ENCODE measurements at regions not wholly inside any gene's neighbourhood (a gene's known extent, or its start where the extent isn't known, plus 50 kb on each side); places are given as distances from the start of the nearest gene placed in this dataset.

DNA sequence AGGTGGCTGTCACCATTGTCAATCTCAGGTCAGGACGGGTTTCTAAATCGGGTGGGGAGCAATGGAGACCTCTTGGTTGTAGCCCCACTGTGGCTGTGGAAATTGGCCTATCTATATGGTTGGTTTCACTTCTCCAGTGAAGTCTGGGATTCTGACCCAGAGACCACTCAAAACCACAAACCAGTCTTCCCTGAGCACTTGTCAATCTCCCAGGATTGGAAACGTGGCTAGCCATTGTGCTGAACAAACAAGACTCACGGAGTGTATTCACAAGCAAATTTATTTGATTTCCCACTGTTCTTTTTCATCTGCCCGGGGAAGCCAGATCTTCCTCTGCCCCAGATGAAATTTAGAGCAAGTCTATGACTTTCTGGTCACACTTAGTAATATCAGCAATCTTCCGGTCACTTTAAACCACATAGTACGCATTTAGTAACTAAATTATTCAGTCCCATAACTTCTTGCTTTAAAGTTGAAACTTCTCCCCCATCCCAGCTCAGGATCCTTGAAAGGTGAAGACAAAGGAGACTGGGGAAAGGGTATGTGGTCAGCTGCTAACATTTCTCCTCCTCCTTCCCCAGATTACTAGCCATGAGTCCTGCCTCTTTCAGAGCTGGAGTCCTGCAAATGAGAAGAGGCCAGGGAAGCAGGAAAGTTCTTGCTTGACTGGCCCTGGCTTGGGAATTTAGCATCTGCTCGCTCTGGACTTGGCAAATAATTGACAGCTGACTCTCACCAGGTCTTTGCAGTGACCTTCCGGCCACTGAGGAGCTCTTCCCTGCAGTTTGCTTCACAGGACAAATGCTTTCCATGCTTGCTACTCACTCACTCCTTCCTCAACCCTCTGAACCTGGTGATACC is 123.2 kb upstream of the MAX start:
- DNase-seq = no peak

DNA sequence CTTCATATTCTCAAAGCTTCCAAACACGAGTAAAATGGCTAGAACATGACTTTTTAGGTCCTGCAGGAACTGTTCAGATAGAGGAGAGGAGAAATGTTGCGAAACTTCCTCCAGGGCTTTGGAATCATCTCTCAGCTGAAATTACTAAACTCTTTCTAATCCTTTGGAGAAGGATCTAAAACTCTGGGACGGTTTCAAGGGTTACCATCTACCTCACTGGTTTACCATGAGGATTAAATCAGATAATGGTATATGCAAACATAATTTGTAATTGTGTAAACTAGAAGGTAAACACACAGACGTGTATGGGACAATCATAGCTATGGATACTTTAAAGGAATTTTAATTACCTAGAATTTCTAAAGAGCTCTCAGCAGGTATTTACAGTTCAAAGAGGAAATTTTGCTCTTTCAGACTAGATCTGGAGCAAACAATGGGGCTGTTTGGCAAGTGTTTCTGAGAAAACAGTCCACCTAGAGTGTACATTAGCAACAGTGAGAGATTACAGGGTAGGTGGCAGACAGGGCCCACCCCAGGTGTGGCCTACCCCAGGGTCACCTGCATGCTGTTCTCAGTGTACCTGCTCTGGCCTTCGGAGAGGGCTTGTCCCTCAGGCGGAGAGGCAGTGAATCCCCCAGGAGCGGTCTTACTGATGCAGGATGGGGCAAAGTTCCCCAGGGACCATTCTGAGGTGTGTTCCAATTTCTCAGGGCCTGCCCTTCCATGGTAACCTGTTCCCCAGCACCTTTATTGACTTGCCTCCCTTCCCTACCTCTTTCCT is 124.7 kb upstream of the MAX start:
- DNase-seq = no peak

DNA sequence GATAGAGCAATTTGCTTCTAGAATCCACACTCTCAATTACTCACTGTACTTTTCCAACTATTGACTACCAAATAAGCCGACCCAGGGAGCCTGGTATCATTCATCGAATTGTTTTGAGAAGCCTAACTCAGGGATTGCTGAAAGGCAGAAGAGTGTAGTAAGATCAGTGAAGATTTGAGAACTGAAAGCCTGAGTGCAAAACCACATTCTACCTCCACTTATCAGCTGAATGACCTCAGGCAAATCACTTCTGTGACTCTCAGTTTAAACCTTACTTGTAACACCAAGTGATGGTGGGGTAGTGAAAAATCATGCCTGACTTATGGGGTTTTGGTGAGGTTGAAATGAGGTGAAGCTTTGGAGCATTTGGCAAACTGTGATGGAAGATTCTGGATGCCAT is 126.1 kb upstream of the MAX start:
- DNase-seq = no peak

DNA sequence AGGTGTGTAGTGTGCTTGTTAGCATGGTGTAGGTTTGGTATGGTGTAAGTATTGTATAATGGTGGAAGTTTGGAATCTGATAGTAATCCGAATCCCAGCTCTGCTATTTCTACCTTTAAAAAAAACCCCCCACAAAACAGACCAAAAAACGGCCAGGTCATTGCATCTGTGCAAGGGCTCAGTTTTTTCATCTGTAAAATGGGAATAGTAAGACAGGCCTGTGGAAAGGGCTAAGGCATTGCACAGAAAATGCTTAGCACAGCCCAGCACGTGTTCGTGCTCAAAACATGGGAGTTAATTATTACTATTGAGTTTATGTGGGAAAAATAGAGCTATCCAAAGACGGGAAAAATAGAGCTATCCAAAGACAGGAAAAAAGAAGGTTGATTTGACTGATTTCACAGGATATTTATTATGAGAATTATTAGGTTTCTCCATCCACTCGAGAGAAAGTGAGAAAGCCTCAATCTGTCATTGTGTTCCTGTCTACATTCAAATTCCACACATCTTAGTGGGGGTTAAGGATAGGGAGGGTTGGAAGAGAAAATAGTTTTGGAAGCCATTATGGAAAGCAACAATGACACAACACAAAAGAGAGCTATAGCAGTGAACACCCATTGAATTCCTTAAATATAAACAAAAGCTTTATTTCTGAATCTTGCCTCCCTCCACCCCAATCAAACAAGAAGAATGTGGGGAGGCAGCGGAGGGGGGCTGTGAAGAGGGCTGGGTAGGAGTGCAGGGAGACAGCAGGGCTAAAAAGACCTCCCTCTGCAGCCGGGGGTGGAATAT is 126.8 kb upstream of the MAX start:
- DNase-seq = no peak

DNA sequence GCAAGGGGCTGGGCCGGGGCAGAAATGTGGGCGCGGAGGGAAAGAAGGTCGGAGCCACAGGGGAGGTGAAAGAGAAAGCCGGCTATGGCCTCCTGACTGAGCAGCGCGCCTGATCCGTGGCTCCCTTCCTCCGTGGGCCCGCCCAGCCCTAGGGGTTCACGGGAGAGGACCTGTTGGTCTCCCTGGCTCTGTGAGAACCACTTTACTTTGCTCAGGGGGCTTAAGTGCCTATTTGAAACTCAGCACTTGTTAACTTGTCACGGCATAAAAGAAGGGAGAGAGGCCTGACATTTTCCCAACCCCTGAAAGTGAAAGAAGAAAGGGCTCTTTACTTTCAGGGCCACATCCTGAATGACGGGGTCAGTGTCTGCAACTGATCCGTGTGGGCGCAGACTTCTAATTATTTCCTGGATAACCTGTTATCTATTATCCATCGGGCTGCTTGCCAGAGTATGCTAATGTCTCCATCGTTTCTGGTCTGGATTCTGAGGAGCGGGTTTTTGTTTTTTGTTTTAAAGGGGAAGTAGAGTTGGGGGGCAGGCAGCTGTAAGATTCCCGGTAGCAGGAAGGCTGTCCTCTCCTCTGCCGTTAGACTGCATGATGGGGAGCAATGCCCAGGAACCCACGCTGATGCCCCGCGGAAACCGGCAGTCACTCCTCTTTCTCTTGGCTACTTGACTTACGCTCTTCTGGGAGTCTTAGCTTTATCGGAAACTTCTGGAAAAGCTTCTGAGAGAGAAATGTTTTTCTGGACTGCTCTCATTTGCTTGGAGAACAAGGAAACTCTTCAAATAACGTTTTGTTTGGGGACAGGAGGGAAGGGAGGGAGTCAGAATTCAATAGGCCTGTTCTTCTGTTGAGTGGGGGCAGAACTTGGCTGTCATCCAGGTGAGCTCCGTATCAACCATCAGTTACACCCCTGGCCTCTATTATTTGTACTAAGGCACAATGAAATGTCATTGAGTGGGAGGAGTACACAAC is 127.7 kb upstream of the MAX start:
- peak; percentile 35 for DNase-seq

DNA sequence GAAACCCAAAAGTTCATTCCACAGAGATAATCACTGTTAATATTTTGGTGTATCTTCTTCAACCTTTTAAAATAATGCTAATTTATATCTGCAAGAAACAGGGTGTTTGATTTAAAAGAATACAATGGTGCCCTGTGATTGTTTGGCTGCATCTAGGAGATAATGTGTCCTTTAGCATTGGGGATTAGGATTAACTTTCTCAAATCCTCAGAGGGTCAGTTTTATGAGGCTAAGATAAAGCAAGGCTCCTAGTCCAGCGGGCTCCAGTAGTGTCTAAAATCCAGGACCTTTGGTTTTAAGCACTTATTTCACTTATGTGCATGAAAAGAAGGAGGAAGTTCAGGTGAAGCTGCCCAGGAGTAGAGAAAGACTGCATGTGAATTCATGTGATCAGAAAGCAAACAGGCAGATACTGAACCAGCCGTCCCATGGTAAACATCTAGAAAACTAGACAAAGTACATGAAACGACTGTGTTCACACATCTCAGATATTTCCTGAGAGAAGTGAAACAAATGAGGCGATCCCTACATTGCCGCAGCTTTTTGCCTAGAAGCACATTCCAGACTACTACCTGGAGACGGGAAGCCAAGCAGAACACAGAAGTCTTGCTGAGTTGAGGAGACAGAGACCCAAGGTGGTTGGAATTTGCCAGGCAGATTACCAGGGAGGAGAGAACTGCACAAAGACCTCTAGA is 129.1 kb upstream of the MAX start:
- DNase-seq = no peak

DNA sequence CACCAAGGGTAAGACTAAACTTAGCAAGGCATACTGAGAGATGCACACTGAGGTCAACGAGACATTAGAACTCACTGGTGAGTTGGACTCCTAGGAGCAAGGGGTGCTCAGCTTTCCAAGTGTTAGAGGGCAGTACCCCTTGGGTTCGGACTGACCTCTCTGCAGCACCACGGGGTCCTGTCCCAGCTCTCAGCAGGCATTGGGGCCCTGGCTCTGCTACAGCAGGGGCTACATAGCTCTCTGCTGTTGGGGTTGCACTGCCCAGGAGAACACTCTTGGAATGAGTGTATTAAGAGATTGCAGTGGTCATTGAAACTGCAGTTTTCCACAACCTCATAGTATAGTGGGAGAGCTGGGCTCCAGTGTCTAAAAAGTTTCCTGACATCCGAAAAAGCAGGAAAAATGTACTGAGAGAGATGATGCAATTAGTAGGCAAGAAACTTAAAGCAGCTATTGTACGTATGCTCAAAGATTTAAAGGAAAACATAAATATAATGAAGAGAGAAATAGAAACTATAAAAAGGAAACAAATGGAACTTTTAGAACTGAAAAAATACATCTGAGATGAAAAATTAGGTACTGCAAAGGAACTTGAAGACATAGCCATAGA is 132.5 kb upstream of the MAX start:
- no peak for DNase-seq

DNA sequence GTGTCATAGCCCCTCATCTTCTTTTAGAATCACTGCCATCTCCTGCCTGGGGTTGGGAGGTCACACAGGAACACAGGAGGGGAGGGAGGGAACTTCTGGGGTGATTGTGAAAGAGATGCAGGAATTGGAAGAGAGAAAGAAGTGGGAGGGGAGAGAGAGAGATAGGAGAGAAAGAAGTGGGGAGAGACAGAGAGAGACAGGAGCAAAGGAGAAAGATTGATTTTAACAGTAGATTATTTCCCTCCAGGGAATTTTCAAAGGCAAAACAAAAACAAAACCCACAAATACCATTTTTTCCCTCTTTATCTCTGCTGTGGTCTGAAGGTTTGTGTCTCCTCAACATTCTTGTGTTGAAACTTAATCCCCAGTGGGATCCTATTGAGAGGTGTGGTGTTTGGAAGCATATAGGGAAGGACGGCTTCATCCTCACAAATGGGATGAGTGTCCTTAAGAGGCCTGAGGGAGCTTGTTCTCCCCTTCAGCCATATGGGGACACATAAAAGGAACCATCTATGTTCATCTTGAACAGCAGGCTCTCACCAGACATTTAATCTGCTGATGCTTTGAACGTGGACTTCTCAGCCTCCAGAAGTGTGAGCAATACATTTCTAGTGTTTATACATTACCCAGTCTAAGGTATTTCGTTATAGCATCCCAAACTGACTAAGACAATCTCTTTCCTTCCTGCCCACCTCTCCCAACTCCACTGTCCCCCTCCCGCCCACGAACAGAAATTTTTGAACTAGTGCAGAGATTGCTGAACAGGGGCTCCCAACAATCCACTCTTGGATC is 134.9 kb upstream of the MAX start:
- DNase-seq = no peak

DNA sequence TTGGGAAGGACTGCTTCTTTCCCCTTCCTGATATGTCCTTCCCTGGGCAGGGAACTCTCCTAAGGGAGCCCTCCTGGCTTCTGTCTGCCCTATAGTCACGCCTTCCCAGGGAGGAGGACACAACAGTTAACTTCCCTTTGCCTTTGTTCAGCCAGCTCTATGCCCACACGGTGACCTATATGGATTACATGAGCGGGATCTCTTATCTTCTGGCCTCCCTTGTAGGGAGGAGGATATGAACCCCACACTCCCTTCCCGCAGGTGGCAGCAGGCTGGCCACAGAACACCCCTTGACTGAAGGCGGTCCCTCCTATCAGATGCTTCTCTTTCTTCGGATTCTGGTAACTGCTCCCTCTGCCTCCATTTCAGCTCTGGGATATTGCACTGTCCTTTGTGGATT is 135.6 kb upstream of the MAX start:
- no peak for DNase-seq

DNA sequence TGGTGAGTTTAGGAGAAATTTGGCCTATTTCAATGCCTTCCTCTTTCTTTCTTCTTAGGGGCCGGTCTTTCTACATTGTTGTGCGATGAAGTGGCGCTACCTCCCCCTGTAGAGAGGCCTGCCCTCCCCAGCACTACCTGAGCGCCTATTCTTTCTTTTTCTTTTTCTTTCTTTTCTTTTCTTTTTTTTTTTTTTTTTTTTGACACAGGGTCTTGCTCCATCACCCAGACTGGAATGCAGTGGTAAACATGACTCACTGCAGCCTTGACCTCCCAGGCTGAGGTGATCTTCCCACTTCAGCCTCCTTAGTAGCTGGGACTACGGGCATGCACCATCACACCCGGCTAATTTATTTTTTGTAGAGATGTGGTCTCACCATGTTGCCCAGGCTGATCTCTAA is 136.1 kb upstream of the MAX start:
- DNase-seq = no peak

DNA sequence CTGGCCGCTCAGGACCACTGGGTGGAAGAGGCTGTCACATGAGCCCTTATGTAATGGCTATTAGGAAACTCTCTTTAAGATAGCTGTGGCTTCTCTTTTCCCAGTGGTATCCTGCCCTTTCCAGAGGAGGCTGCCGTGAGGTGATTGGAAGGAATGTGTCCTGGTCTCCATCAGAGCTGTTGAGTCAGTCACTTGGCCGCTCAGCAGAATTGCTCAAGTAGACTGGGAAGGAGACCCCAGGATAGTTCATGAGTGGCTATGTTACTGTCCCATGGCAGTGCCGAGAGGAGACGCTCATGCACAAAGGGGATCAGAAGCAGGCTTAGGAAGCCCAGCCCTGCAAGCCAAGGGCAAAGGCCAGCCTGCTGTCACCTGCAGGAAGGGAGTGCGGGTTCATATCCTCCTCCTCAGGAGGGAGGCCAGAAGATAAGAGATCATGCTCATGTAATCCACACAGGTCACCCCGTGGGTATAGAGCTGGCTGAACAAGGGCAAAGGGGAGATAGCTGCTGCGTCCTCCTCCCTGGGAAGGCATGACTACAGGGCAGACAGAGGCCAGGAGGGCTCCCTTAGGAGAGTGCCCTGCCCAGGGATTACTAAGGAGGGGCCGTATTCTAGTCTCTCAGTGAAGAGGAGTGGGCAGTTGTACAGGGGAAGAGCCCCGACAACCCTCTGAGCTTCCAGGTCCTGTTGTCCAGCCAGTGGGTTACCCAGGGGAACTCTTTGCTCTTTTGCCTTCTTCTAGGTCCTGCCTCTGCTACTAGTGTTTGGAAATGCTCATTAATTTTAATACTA is 137.0 kb upstream of the MAX start:
- DNase-seq = no peak

DNA sequence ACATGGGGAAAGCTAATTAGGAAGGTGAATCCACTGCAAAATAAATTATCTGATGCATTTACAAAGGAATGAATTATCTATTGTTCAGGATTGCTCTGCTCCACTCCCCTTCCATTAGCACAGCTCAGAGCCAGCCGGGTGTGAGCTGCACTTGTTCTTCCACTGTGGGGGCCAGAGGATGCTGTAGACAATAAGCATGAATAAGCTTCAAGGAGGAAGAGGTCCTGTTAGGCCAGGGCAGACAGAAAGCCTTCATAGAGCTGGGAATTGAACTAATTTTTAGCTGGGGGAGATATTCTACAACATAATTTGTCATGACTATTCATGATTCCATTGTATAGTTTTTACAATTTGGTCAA is 137.6 kb upstream of the MAX start:
- no peak for DNase-seq

DNA sequence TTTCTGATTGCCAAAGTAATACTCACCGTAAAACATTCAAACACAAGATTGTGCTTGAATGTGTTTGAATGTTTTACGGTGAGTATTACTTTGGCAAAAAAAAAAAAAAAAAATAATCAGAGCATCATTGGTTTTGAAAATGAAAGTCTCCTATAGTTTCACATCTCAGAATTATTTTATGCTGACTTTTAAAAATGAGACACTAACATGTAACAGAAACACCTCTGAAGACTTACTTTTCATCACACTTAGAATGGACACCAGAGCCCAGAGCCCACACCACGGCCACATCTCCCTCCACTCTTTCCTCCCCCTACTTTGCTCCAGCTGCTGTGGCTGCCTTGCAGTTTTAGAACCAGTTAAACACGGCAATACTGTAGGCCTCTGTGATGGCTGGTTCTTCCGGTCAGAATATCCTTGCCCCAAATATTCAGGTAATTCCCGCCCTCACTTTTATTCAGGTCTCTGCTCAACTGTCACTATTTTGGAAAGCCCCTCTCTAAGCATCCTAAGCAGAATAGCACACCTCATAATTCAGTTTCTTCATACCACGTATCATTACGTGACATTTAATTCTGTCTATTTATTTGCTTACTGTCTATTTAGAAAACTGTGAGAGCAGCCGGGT is 138.9 kb upstream of the MAX start:
- DNase-seq = no peak

DNA sequence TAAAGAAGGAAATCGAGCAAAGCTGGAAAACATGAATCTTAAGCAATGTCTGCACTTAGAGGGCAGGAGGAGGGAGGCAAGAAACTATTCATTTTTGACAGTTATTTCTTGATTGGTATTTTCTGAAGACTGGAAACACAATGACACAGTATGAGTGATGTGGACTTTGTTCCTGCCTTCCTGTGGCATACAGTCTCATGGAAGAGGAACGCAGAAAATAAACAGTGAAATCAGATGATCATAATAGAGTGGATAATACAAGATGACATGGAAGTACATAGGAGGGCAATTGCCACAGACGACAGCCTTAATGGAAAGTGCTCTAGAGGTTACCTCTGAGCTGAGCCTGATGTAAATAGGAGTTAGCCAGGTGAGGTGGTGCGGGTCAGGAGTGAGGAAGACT is 140.4 kb upstream of the MAX start:
- no peak for DNase-seq

DNA sequence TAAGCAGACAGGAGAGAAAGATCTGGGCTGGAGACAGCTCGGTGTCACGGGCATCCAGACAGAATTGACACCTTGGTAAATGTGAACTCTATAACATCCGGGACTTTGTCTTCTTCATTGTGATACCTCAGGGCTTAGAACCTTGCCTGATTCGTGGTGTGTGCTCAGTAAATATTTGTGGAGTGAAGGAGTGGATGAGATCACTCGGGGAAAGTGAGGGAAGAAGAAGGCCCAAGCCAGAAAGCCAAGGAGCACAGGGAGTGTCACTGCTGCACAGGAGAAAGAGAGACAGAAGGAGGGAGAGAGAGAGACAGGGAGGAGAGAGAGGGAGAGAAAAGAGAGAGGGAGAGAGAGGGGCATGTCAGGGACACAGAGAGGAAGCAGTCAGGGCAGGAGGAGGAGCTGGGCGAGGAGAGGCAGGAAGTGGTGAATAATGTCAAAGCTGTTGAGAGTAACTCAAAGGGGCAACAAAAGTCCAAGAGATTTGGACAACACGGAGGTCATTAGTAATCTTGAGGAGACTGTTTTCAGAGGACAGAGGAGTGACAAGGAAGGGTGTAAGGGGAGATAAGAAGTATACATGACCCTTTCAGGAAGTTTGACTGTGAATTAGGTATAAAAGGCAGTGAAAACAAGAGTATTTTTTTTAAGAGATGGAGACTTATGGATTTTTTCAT is 141.6 kb upstream of the MAX start:
- no peak for DNase-seq

DNA sequence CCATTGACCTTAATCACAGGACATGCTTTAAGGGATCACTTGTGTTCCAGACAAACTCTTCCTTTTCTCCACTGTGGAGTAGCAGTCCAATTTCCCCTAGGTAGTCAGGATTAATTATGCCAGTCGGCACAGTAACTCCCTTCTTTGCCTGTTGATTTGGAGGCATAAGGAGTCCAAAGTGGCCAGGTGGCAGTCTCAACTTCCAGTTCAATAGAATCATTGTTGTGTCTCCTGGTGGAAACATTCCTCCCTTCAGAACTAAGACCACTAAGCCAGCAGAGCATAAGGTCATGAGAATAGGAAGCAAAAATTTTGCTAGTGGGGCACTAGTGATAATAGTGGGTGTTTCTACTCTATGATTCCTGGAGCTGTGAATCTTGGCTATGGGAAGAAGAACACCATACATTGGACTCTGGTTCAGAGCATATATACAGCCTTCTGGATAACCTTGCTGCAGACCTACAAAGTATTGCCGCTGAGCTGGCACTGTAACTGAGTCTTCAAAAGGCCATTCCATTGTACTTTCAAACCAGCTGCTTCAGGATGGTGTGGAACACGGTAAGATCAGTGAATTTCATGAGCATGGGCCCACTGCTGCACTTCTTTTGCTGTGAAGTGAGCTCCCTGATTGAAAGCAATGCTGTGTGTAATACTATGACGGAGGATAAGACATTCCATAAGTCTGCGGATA is 147.3 kb upstream of the MAX start:
- no peak for DNase-seq

DNA sequence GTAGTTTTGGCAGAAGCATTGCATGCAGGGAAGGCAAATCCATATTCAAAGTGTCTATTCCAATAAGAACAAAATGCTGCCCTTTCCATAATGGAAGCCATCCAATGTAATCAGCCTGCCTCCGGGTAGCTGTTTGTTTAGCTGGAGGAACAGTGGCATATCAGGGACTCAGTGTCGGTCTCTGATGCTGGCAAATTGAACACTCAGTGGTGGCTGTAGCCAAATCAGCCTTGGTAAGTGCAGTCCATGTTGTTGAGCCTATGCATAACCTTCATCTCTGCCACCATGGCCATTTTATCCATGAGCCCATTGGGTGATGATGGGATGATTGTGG is 147.8 kb upstream of the MAX start:
- no peak for DNase-seq

DNA sequence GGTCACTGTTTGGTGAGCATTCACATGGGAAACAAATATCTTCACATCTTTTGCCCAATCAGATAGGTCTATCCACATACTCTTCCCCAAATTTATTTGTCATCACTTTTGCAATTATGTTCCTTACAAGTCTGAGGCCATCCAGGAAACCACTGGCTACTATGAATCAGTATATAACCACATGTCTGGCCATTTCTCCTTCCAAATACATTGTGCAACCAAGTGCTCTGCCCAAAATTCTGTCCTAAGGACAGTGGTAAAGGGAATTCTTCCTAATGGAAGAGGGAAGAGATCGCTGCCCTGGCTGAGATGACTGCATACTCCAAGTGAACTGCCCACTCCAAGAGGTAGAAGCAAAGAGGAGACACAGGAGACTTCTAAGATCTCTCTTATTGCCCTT is 148.9 kb upstream of the MAX start:
- no peak for DNase-seq

Data from femur (tissue), 1 donor.